ENCODE measurements at regions not wholly inside any gene's neighbourhood (a gene's known extent, or its start where the extent isn't known, plus 50 kb on each side); places are given as distances from the start of the nearest gene placed in this dataset.

DNA sequence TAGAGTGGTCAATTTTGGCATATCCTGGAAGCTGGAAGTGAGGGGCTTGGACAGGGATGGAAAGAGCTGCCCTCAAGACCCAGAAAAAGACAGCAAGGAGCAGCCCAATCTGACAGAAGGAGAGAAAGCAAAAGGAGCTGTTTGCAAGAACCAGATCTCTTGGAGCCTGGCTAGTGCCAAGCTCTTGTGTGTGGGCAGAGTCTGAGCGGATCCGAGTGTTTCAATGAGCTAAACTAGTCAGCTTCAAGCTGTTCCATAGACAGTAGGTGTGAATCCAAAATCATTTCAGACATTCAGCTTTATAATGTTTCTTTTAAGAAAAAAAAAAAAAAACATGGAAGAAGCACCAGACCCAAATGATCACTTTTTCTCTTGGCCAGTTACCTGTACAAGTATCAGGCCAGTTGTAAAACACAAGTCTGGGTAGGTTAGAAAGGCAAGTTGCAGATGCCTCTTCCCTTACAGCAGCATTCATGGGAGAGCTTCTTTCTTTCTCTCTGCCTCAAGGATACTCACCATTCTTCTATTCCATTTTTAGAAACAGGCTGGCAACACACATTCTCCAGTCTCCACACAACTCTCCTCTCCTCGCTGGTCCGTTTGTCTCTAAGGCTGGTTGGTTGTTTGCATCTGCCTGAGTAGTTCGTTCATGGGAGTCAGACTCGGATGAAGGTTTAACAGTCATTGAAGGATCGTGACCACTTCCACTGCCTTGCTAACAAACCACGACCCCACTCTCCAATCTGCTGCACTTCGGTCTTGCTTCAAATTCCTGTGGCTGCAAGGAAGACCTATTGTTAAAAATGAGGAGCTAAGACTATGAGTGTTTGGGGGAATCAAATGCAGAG, 105.2 kb upstream of the GATB start:
- TF ChIP-seq CEBPB (IDR thresholded peaks at IDR 0.05), result no peak
- no peak for TF ChIP-seq TEAD4 (IDR thresholded peaks at IDR 0.05)
- no peak for TF ChIP-seq RAD21 (IDR thresholded peaks at IDR 0.05; ENCODE audit: low read depth)
- TF ChIP-seq MAX (IDR thresholded peaks at IDR 0.05), result no peak
- no peak for TF ChIP-seq REST (IDR thresholded peaks at IDR 0.05; ENCODE audit: low read depth)
- no peak for TF ChIP-seq TAF1 (IDR thresholded peaks at IDR 0.05; ENCODE audit: low read depth)
- no peak for TF ChIP-seq NFIC (IDR thresholded peaks at IDR 0.05)
- TF ChIP-seq, protein P1, sequence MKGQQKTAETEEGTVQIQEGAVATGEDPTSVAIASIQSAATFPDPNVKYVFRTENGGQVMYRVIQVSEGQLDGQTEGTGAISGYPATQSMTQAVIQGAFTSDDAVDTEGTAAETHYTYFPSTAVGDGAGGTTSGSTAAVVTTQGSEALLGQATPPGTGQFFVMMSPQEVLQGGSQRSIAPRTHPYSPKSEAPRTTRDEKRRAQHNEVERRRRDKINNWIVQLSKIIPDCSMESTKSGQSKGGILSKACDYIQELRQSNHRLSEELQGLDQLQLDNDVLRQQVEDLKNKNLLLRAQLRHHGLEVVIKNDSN (IDR thresholded peaks at IDR 0.05), result no peak
- no peak for TF ChIP-seq EP300 (IDR thresholded peaks at IDR 0.05; ENCODE audit: borderline replicate concordance)
- TF ChIP-seq TCF12 (IDR thresholded peaks at IDR 0.05; ENCODE audit: low read depth), result no peak
- no peak for TF ChIP-seq YY1 (IDR thresholded peaks at IDR 0.05; ENCODE audit: low read depth)
- no peak for TF ChIP-seq ZBTB7A (IDR thresholded peaks at IDR 0.05; ENCODE audit: low read depth)

- TF ChIP-seq YY1 (IDR thresholded peaks at IDR 0.05; ENCODE audit: low read depth) (no peak), MAX (IDR thresholded peaks at IDR 0.05) (no peak), CEBPB (IDR thresholded peaks at IDR 0.05) (no peak), EP300 (IDR thresholded peaks at IDR 0.05; ENCODE audit: borderline replicate concordance) (no peak), TAF1 (IDR thresholded peaks at IDR 0.05; ENCODE audit: low read depth) (no peak), RAD21 (IDR thresholded peaks at IDR 0.05; ENCODE audit: low read depth) (no peak), TCF12 (IDR thresholded peaks at IDR 0.05; ENCODE audit: low read depth) (no peak), NFIC (IDR thresholded peaks at IDR 0.05) (no peak), FOXM1 (IDR thresholded peaks at IDR 0.05; ENCODE audit: borderline replicate concordance, low read depth) (no peak)
- TF ChIP-seq, protein P1 (IDR thresholded peaks at IDR 0.05), result no peak
These were observed 104.5 kb upstream of the GATB start for GRCh38 chr4:151865312-151865711.

DNA sequence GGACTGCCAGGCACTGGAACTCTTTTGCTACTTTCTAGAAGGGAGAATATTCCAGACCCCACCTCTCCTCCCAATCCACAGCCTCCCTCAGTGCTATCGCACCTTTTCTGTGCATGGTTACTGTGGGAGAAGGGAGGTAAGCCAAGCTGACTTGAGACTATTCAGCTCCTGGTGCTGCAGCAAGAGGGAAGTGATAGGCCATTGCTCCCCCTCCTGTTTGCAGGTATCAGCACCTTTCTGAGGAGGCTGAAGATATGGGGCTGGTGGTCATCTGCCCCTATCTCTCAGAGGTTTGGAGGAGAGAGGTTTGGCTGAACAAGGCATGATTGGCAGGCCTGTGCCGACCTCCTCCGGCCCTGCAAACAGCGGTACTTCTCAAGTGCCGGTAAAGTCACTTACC, 103.3 kb upstream of the GATB start:
- no peak for TF ChIP-seq CREB1 (IDR thresholded peaks at IDR 0.05; ENCODE audit: low read depth)
- TF ChIP-seq, protein P1 (IDR thresholded peaks at IDR 0.05), result no peak
- TF ChIP-seq CEBPB (IDR thresholded peaks at IDR 0.05), result no peak

GRCh38 chr4:151862766-151863165, 102.0 kb upstream of the GATB start:
- TF ChIP-seq FOXM1 (IDR thresholded peaks at IDR 0.05; ENCODE audit: borderline replicate concordance, low read depth), result no peak
- no peak for TF ChIP-seq TEAD4 (IDR thresholded peaks at IDR 0.05)
- TF ChIP-seq TCF12 (IDR thresholded peaks at IDR 0.05; ENCODE audit: low read depth), result no peak
- TF ChIP-seq EP300 (IDR thresholded peaks at IDR 0.05; ENCODE audit: borderline replicate concordance), result no peak
- TF ChIP-seq CEBPB (IDR thresholded peaks at IDR 0.05), result no peak
- TF ChIP-seq YY1 (IDR thresholded peaks at IDR 0.05; ENCODE audit: low read depth), result no peak
- no peak for TF ChIP-seq ZBTB7A (IDR thresholded peaks at IDR 0.05; ENCODE audit: low read depth)
- TF ChIP-seq NFIC (IDR thresholded peaks at IDR 0.05), result no peak
- no peak for TF ChIP-seq TAF1 (IDR thresholded peaks at IDR 0.05; ENCODE audit: low read depth)
- no peak for TF ChIP-seq EGR1 (IDR thresholded peaks at IDR 0.05)
- no peak for TF ChIP-seq MAX (IDR thresholded peaks at IDR 0.05)

DNA sequence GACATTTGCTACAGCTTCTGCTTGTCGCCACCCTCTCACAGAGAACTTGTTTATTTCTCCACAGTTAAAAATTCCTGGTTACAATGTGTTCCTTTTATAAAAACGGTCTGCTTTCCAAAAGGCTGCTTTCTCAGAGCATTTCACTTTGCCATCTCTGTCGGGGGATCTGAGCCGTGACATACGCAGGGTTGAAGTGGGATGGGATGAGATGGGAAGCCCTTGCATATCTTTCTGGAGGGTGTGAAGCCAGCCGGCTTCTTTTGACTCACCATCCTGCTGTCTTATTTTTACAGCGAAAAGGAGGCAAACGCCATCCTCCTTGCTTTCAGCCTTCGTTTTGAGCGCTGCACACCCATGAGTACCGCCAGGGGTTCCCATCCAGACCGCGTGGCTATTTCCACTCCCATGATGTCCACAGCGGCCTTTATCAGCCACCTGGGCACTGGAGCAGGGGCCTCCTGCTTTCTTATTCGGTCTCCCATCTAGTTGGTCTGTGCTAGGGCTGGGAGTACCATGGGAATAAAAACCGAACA, 99.8 kb upstream of the GATB start:
- TF ChIP-seq TAF1 (IDR thresholded peaks at IDR 0.05; ENCODE audit: low read depth) (no peak), TEAD4 (IDR thresholded peaks at IDR 0.05) (no peak), CEBPB (IDR thresholded peaks at IDR 0.05) (no peak), REST (IDR thresholded peaks at IDR 0.05; ENCODE audit: low read depth) (no peak), RAD21 (IDR thresholded peaks at IDR 0.05; ENCODE audit: low read depth) (no peak), NFIC (IDR thresholded peaks at IDR 0.05) (no peak), EGR1 (IDR thresholded peaks at IDR 0.05) (no peak)
- TF ChIP-seq, protein P1 (IDR thresholded peaks at IDR 0.05), result no peak
